ENCODE measurements at regions not wholly inside any gene's neighbourhood (a gene's known extent, or its start where the extent isn't known, plus 50 kb on each side); places are given as distances from the start of the nearest gene placed in this dataset.

GRCh38 chr9:80375477-80375876, 803.7 kb downstream of the TLE4 start:
- TF ChIP-seq, protein P1, sequence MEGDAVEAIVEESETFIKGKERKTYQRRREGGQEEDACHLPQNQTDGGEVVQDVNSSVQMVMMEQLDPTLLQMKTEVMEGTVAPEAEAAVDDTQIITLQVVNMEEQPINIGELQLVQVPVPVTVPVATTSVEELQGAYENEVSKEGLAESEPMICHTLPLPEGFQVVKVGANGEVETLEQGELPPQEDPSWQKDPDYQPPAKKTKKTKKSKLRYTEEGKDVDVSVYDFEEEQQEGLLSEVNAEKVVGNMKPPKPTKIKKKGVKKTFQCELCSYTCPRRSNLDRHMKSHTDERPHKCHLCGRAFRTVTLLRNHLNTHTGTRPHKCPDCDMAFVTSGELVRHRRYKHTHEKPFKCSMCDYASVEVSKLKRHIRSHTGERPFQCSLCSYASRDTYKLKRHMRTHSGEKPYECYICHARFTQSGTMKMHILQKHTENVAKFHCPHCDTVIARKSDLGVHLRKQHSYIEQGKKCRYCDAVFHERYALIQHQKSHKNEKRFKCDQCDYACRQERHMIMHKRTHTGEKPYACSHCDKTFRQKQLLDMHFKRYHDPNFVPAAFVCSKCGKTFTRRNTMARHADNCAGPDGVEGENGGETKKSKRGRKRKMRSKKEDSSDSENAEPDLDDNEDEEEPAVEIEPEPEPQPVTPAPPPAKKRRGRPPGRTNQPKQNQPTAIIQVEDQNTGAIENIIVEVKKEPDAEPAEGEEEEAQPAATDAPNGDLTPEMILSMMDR (IDR thresholded peaks at IDR 0.05; ENCODE audit: low read depth, low read length, poor library complexity, severe bottlenecking): no peak
- TF ChIP-seq EZH2phosphoT487 (IDR thresholded peaks at IDR 0.05; ENCODE audit: borderline replicate concordance, low read length): no peak
